ENCODE measurements at regions not wholly inside any gene's neighbourhood (a gene's known extent, or its start where the extent isn't known, plus 50 kb on each side); places are given as distances from the start of the nearest gene placed in this dataset.

GRCh38 chrX:33415459-33415858 is 204.1 kb upstream of the DMD start:
- TF ChIP-seq POLR2A (IDR thresholded peaks at IDR 0.05): no peak
- TF ChIP-seq CTCF (IDR thresholded peaks at IDR 0.05): no peak
- TF ChIP-seq POLR2AphosphoS5 (IDR thresholded peaks at IDR 0.05; ENCODE audit: insufficient read depth in 1 of 2, low read depth in 1 of 2): no peak

All from vagina (tissue), 2 donors.